ENCODE measurements at regions not wholly inside any gene's neighbourhood (a gene's known extent, or its start where the extent isn't known, plus 50 kb on each side); places are given as distances from the start of the nearest gene placed in this dataset.

GRCh38 chr5:118692811-118693342, 295.5 kb downstream of the DTWD2 start:
- Histone ChIP-seq H4K91ac (ENCODE audit: insufficient read length, low read depth, low read length) (no peak overlapping the region), H3K14ac (ENCODE audit: insufficient read depth, low read length) (no peak overlapping the region), H4K20me1 (ENCODE audit: control insufficient read depth, insufficient read depth, insufficient read length) (no peaks in the 10 kb centered on the region), H3K27me3 (ENCODE audit: insufficient read depth, low read length) (no peaks in the 10 kb centered on the region), H2BK20ac (ENCODE audit: low read depth, low read length, poor library complexity, severe bottlenecking) (no peak overlapping the region), H3K4ac (ENCODE audit: low read depth, low read length) (no peak overlapping the region), H3K23me2 (ENCODE audit: insufficient read length, low read depth, low read length, poor library complexity, severe bottlenecking) (no peaks in the 10 kb centered on the region), H3K79me1 (ENCODE audit: insufficient read depth, low read depth, low read length, poor library complexity, severe bottlenecking) (no peaks in the 10 kb centered on the region), H3K4me1 (ENCODE audit: insufficient read depth, low read length) (no peaks in the 10 kb centered on the region), H3K4me2 (ENCODE audit: insufficient read depth, insufficient read length, low read length) (no peak overlapping the region), H3K27ac (ENCODE audit: insufficient read length, low read depth, low read length) (no peak overlapping the region), H3K9ac (ENCODE audit: extremely low read depth, insufficient read length, low read length) (no peak overlapping the region), H3K18ac (ENCODE audit: insufficient read length, low read depth, low read length) (no peak overlapping the region), H2BK15ac (ENCODE audit: low read depth, low read length) (no peak overlapping the region), H3K23ac (ENCODE audit: insufficient read length, low read depth, low read length) (no peak overlapping the region), H3K79me2 (ENCODE audit: insufficient read depth, low read length) (no peaks in the 10 kb centered on the region), H2AFZ (ENCODE audit: low read length) (no peak overlapping the region), H2BK12ac (ENCODE audit: insufficient read length, low read depth, low read length) (no peak overlapping the region), H2BK120ac (ENCODE audit: low read depth, low read length, poor library complexity, severe bottlenecking) (no peak overlapping the region), H4K8ac (replicated peaks; ENCODE audit: insufficient read length, low read depth, low read length) (no peak overlapping the region), H3K9me3 (ENCODE audit: control insufficient read depth, low read depth, low read length) (no peaks in the 10 kb centered on the region), H3K56ac (ENCODE audit: insufficient read length, low read depth, low read length) (no peak overlapping the region), H4K5ac (ENCODE audit: insufficient read length, low read depth, low read length) (no peak overlapping the region), H2BK5ac (ENCODE audit: insufficient read length, low read length) (no peak overlapping the region), H2AK5ac (ENCODE audit: insufficient read length, low read length) (no peak overlapping the region), H3T11ph (ENCODE audit: low read length) (no peak overlapping the region)
- peak; percentile 52 for DNase-seq
- H3K9me3 Mint-ChIP-seq: no peaks in the 10 kb centered on the region
- no peak overlapping the region for H3K4me3 Mint-ChIP-seq
- no peaks in the 10 kb centered on the region for H3K27me3 Mint-ChIP-seq (ENCODE audit: low read depth)
- no peaks in the 10 kb centered on the region for H3K36me3 Mint-ChIP-seq (ENCODE audit: insufficient read depth in 1 of 3, low read depth in 3 of 3)
- H3K4me1 Mint-ChIP-seq: 0 out of 4 replicates have a peak, but pooled peaks cover 0 to 3% of the 10 kb centered on the region in 2 experiments
- H3K27ac Mint-ChIP-seq: no peak overlapping the region
- TF ChIP-seq, protein P1, sequence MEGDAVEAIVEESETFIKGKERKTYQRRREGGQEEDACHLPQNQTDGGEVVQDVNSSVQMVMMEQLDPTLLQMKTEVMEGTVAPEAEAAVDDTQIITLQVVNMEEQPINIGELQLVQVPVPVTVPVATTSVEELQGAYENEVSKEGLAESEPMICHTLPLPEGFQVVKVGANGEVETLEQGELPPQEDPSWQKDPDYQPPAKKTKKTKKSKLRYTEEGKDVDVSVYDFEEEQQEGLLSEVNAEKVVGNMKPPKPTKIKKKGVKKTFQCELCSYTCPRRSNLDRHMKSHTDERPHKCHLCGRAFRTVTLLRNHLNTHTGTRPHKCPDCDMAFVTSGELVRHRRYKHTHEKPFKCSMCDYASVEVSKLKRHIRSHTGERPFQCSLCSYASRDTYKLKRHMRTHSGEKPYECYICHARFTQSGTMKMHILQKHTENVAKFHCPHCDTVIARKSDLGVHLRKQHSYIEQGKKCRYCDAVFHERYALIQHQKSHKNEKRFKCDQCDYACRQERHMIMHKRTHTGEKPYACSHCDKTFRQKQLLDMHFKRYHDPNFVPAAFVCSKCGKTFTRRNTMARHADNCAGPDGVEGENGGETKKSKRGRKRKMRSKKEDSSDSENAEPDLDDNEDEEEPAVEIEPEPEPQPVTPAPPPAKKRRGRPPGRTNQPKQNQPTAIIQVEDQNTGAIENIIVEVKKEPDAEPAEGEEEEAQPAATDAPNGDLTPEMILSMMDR (conservative IDR thresholded peaks at IDR 0.05): peak; percentile 45; the same call in 2 of the 3 replicates
- WGBS (ENCODE audit: extremely low coverage, insufficient read length, low lambda C conversion rate): no CpG with 5 or more reads among the region's 4 CpGs
